B cell (primary cell): ENCODE measurements at regions not wholly inside any gene's neighbourhood (a gene's known extent, or its start where the extent isn't known, plus 50 kb on each side); places are given as distances from the start of the nearest gene placed in this dataset.

Experiments
- ATAC-seq: fragments of 200-7000 bp; cut with Tn5 transposase; one replicate; pipeline ENCODE4 v1.10.0; 2021; ENCODE audit warnings: low read depth, mild to moderate bottlenecking, moderate number of reproducible peaks, moderate library complexity
- CTCF ChIA-PET: fragments of 350-600 bp; sonication (Branson Sonifier 250); formaldehyde crosslinking; loops from one replicate; lab custom pipeline; 2021; ENCODE audit warnings: antibody characterized with exemption, inconsistent platforms; lab: Charles Lee
- POLR2A ChIA-PET: fragments of 350-600 bp; sonication (Branson Sonifier 250); formaldehyde crosslinking; loops from one replicate; lab custom pipeline; 2021; ENCODE audit warnings: antibody characterized with exemption; lab: Charles Lee
- DNase-seq: peaks from one replicate; pipeline ENCODE4 v3.0.0; 2013
- H2AFZ ChIP-seq: 2 replicates; pipeline ENCODE4 v1.6.1; 2012; ENCODE audit warnings: mild to moderate bottlenecking, low read depth, low read length; ENCODE audit not compliant: insufficient read depth, poor library complexity, severe bottlenecking
- H3K27ac ChIP-seq, 2 donors: 1 replicate in 1 of 2; 2 replicates in 1 of 2; pipeline ENCODE4 v1.5.1; 2012 to 2013; ENCODE audit warnings: low read length in 2 of 2, mild to moderate bottlenecking in 2 of 2, moderate library complexity in 1 of 2
- H3K27me3 ChIP-seq, 4 experiments: fragments of 200-600 bp in 1 of 4; sonication (generic) in 1 of 4; replicated peaks in 1 of 4; 1 replicate in 2 of 4; 2 replicates in 2 of 4; pipeline versions ENCODE4 v1.6.1 to v1.7.0; 2013 to 2016; ENCODE audit warnings: low read length in 3 of 4, mild to moderate bottlenecking in 2 of 4, mixed read lengths in 1 of 4, moderate library complexity in 1 of 4; ENCODE audit not compliant: insufficient read depth in 4 of 4, control insufficient read depth in 3 of 4; ENCODE audit errors: control extremely low read depth in 1 of 4
- H3K36me3 ChIP-seq, 2 experiments: replicated peaks in 1 of 2; 1 replicate in 1 of 2; 2 replicates in 1 of 2; pipeline versions ENCODE4 v1.6.1 to v1.7.1; 2013; ENCODE audit warnings: low read length in 1 of 2; ENCODE audit not compliant: insufficient read depth in 2 of 2, control insufficient read depth in 1 of 2; ENCODE audit errors: control extremely low read depth in 1 of 2, extremely low read depth in 1 of 2
- H3K4me1 ChIP-seq, 2 donors: fragments of 200-600 bp in 1 of 2; sonication (generic) in 1 of 2; 1 replicate in 1 of 2; 2 replicates in 1 of 2; pipeline versions ENCODE4 v1.5.1 to v1.6.1; 2013 to 2017; ENCODE audit warnings: low read length in 2 of 2; ENCODE audit not compliant: control insufficient read depth in 2 of 2, insufficient read depth in 2 of 2
- H3K4me2 ChIP-seq: replicated peaks from 2 replicates; pipeline ENCODE3; 2012; ENCODE audit warnings: mild to moderate bottlenecking, low read depth, low read length; ENCODE audit not compliant: poor library complexity, severe bottlenecking
- H3K4me3 ChIP-seq, 5 experiments: fragments of 200-600 bp in 1 of 5; sonication (generic) in 1 of 5; 1 replicate in 3 of 5; 2 replicates in 2 of 5; pipeline versions ENCODE4 v1.5.1 to v1.7.0; 2011 to 2016; ENCODE audit warnings: low read length in 4 of 5, mild to moderate bottlenecking in 4 of 5, low read depth in 2 of 5, control low read depth in 1 of 5, moderate library complexity in 1 of 5; ENCODE audit not compliant: insufficient read depth in 1 of 5; ENCODE audit errors: control extremely low read depth in 1 of 5, extremely low read depth in 1 of 5
- H3K79me2 ChIP-seq: fragments of 200-600 bp; sonication (generic); one replicate; pipeline ENCODE4 v1.6.0; 2016; ENCODE audit warnings: low read length; ENCODE audit not compliant: control insufficient read depth, insufficient read depth
- H3K9ac ChIP-seq: fragments of 200-600 bp; sonication (generic); 2 replicates; pipeline ENCODE4 v1.6.1; 2017; ENCODE audit warnings: mild to moderate bottlenecking, low read length, moderate library complexity
- H3K9me3 ChIP-seq, 3 donors: one replicate each; pipeline versions ENCODE4 v1.6.1 to v1.7.1; 2013; ENCODE audit warnings: low read length in 2 of 3; ENCODE audit not compliant: control insufficient read depth in 2 of 3, insufficient read depth in 1 of 3; ENCODE audit errors: control extremely low read depth in 1 of 3
- H4K20me1 ChIP-seq: 2 replicates; pipeline ENCODE4 v1.6.0; 2012; ENCODE audit warnings: mild to moderate bottlenecking, low read length; ENCODE audit not compliant: insufficient read depth, control insufficient read depth, poor library complexity, severe bottlenecking
- H3K27ac Mint-ChIP-seq: one replicate; pipeline ENCODE4 v1.8.0; 2021; ENCODE audit warnings: mixed read lengths
- H3K27me3 Mint-ChIP-seq: one replicate; pipeline ENCODE4 v1.8.0; 2021; ENCODE audit warnings: mixed read lengths
- H3K4me1 Mint-ChIP-seq: one replicate; pipeline ENCODE4 v1.8.0; 2021; ENCODE audit warnings: mixed read lengths
- H3K4me3 Mint-ChIP-seq: one replicate; pipeline ENCODE4 v1.8.0; 2021; ENCODE audit warnings: mixed read lengths
- H3K9me3 Mint-ChIP-seq: one replicate; pipeline ENCODE4 v1.8.0; 2022; ENCODE audit warnings: mixed read lengths; ENCODE audit not compliant: insufficient read depth
- CTCF ChIP-seq: fragments of 200-600 bp; IDR thresholded peaks from one replicate; pipeline ENCODE4 v1.8.0; 2022; ENCODE audit warnings: antibody characterized with exemption, mild to moderate bottlenecking
- EZH2 ChIP-seq: IDR thresholded peaks from 2 replicates; pipeline ENCODE4 v1.6.1; 2012; ENCODE audit warnings: borderline replicate concordance, low read depth, mild to moderate bottlenecking, moderate library complexity, low read length; ENCODE audit not compliant: insufficient read depth, poor library complexity, severe bottlenecking
- WGBS: methylation state at CpG from one replicate; pipeline ENCODE4 v1.1.5; 2013; ENCODE audit warnings: missing lambda C conversion rate; ENCODE audit not compliant: insufficient coverage; 5-methylcytosine and 5-hydroxymethylcytosine counted together
- intact Hi-C: fragments of 100-400 bp; cut with micrococcal nuclease; formaldehyde crosslinking; loops from one replicate; pipeline ENCODE4 v1.10.0; 2022

DNA sequence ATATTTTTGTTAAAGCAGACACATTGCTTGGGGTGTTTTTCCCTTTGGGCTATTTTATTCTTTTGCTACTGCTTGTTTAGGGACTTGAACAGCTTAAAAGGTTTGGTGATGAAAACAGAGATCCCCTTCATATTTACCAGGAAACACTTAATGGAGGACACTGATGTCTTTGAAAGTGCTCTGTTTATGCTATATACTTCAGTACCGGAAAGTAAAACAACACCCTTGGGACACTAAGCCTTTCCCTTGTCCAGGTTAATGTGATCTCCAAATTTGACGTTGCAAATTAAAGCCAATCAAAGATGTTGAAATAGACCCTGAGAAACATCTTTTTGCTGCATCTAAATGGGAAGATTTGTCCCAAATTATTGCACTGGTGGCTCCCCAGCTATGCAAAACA is 564.6 kb upstream of the PKDCC start:
- Mint-ChIP-seq H3K4me1 (no peaks in the 10 kb centered on the region), H3K4me3 (no peak overlapping the region), H3K27me3 (no peaks in the 10 kb centered on the region), H3K9me3 (no peaks in the 10 kb centered on the region), H3K27ac (no peak overlapping the region)
- Histone ChIP-seq H4K20me1 (no peaks in the 10 kb centered on the region), H3K27me3 (no peaks in the 10 kb centered on the region), H3K9me3 (no peaks in the 10 kb centered on the region), H3K4me1 (no peaks in the 10 kb centered on the region), H3K9ac (no peak overlapping the region), H3K36me3 (no peaks in the 10 kb centered on the region), H3K4me3 (no peak overlapping the region), H3K79me2 (no peaks in the 10 kb centered on the region), H3K27ac (no peak overlapping the region), H3K4me2 (no peak overlapping the region), H2AFZ (no peak overlapping the region)
- DNase-seq (no peak), ATAC-seq (no peak)
- intact Hi-C loops: no loop called here
- WGBS: 94% methylated on average over 2 of the region's 2 CpGs
- POLR2A ChIA-PET: no interaction called here
- TF ChIP-seq EZH2 (no peak), CTCF (no peak)
- CTCF ChIA-PET: no interaction called here

DNA sequence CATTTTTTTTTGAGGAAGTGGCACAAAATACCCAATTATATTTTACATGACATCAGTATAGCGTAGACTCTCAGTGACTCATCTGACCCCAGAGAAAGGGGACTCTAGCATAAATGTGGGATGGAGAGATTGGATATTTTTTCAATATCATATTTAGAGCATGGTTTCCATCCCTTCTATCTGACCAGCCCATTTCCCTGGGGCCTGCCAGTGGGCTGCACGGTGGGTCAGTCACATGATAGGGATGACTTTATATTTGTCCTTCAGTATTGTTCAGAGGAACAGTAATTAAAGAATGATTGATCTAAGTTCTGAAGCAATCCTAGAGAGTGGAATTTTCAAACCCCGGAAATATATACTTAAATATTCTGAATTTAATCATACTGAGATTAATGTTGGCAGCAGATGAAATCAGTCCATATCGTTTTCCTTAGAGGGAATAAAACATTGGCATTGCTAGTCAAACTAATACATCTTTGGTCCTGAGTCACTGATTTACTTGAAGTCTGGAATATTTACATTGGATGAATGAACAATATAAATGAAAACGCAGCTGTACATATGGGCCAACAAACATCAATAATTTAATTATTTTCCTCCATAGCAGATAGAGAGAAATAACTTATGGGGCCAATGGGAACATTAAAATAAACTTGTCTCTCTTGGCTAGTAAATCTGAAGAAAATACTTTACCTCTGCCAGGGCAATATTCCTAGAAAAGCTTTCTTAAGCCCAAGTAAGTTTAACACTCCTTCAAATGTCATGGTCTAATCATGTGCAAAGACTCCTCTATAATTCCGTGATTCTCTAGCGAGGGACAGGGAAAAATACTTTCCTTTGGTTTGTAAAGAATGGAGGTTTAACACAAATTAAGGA is 563.6 kb upstream of the PKDCC start:
- Histone ChIP-seq H3K9me3 (no peaks in the 10 kb centered on the region), H3K4me3 (no peak overlapping the region), H3K27ac (no peak overlapping the region), H2AFZ (no peak overlapping the region), H3K9ac (no peak overlapping the region), H3K27me3 (no peaks in the 10 kb centered on the region), H3K4me1 (no peaks in the 10 kb centered on the region), H4K20me1 (no peaks in the 10 kb centered on the region), H3K4me2 (no peak overlapping the region), H3K36me3 (no peaks in the 10 kb centered on the region), H3K79me2 (no peaks in the 10 kb centered on the region)
- TF ChIP-seq EZH2 (no peak), CTCF (no peak)
- Mint-ChIP-seq H3K27ac (no peak overlapping the region), H3K4me1 (no peaks in the 10 kb centered on the region), H3K4me3 (no peak overlapping the region), H3K9me3 (no peaks in the 10 kb centered on the region), H3K27me3 (no peaks in the 10 kb centered on the region)
- no peak for ATAC-seq
- no CpG with 5 or more reads among the region's 7 CpGs for WGBS
- DNase-seq: no peak
- ChIA-PET POLR2A (no interaction called here), CTCF (no interaction called here)
- intact Hi-C loops: no loop called here
